ENCODE measurements at regions not wholly inside any gene's neighbourhood (a gene's known extent, or its start where the extent isn't known, plus 50 kb on each side); places are given as distances from the start of the nearest gene placed in this dataset.

GRCh38 chr14:85003805-85004204 lies 526.1 kb upstream of the FLRT2 start:
- H3K9me3 ChIP-seq (ENCODE audit: low read length): no peaks in the 10 kb centered on the region
- no peak overlapping the region for H3K4me2 ChIP-seq (ENCODE audit: low read length)
- H2AFZ ChIP-seq (ENCODE audit: low read depth, low read length): no peak overlapping the region
- H3F3A ChIP-seq (ENCODE audit: insufficient read depth, low read length, poor library complexity, severe bottlenecking): no peaks in the 10 kb centered on the region
- H3K9me2 ChIP-seq (ENCODE audit: insufficient read depth, low read length): no peaks in the 10 kb centered on the region
- H3K9ac ChIP-seq (ENCODE audit: low read length): no peak overlapping the region
- no peaks in the 10 kb centered on the region for H3K27me3 ChIP-seq (ENCODE audit: insufficient read depth, low read depth, low read length)
- H3K27ac ChIP-seq (ENCODE audit: low read length): no peak overlapping the region
- H3K79me2 ChIP-seq (replicated peaks; ENCODE audit: insufficient read depth, low read length): no peaks in the 10 kb centered on the region
- H3K36me3 ChIP-seq (ENCODE audit: insufficient read depth, low read length): no peaks in the 10 kb centered on the region
- H4K20me1 ChIP-seq (ENCODE audit: insufficient read depth): no peaks in the 10 kb centered on the region
- H3K4me3 ChIP-seq (ENCODE audit: low read length): no peak overlapping the region
- TF ChIP-seq POLR2AphosphoS5 (IDR thresholded peaks at IDR 0.05) (no peak), REST (IDR thresholded peaks at IDR 0.05; ENCODE audit: borderline replicate concordance) (no peak), CTCF (IDR thresholded peaks at IDR 0.05; ENCODE audit: poor library complexity, severe bottlenecking) (no peak), MXI1 (conservative IDR thresholded peaks at IDR 0.05; ENCODE audit: poor library complexity, severe bottlenecking) (no peak), SMC3 (conservative IDR thresholded peaks at IDR 0.05; ENCODE audit: poor library complexity) (no peak)

- Histone ChIP-seq H2AFZ (ENCODE audit: low read depth, low read length) (no peak overlapping the region), H4K20me1 (ENCODE audit: insufficient read depth) (no peaks in the 10 kb centered on the region), H3K9ac (ENCODE audit: low read length) (no peak overlapping the region), H3K9me3 (ENCODE audit: low read length) (no peaks in the 10 kb centered on the region), H3K27me3 (ENCODE audit: insufficient read depth, low read depth, low read length) (no peaks in the 10 kb centered on the region), H3K79me2 (replicated peaks; ENCODE audit: insufficient read depth, low read length) (no peaks in the 10 kb centered on the region), H3K27ac (ENCODE audit: low read length) (no peak overlapping the region), H3K36me3 (ENCODE audit: insufficient read depth, low read length) (no peaks in the 10 kb centered on the region), H3K4me2 (ENCODE audit: low read length) (no peak overlapping the region), H3K9me2 (ENCODE audit: insufficient read depth, low read length) (no peaks in the 10 kb centered on the region), H3K4me3 (ENCODE audit: low read length) (no peak overlapping the region), H3F3A (ENCODE audit: insufficient read depth, low read length, poor library complexity, severe bottlenecking) (no peaks in the 10 kb centered on the region)
- TF ChIP-seq REST (IDR thresholded peaks at IDR 0.05; ENCODE audit: borderline replicate concordance) (no peak), MXI1 (conservative IDR thresholded peaks at IDR 0.05; ENCODE audit: poor library complexity, severe bottlenecking) (no peak)
These were observed 520.4 kb upstream of the FLRT2 start for GRCh38 chr14:85009506-85009905.
